Tibial nerve (tissue), 4 donors: ENCODE measurements at regions not wholly inside any gene's neighbourhood (a gene's known extent, or its start where the extent isn't known, plus 50 kb on each side); places are given as distances from the start of the nearest gene placed in this dataset.
"Not testable (repeated sequence)": the region's sequence is repeated elsewhere in the genome, so short reads cannot be mapped to it uniquely, and the experiment has no call there.

Source experiments
- EP300 ChIP-seq, 2 donors: sonication (generic); formaldehyde crosslinking; IDR thresholded peaks; one replicate each; pipeline ENCODE4 v1.6.1; 2017; ENCODE audit warnings: antibody characterized with exemption in 2 of 2, mild to moderate bottlenecking in 1 of 2
- POLR2A ChIP-seq, 2 donors: fragments of 450-650 bp; IDR thresholded peaks; one replicate each; pipeline ENCODE4 v1.6.1; 2017; ENCODE audit warnings: antibody characterized with exemption in 2 of 2, mild to moderate bottlenecking in 2 of 2, moderate library complexity in 2 of 2
- TF ChIP-seq, protein P1 (sequence below), 5 experiments: fragments of 200-600 bp in 3 of 5; fragments of 450-650 bp in 2 of 5; sonication (generic) in 3 of 5; IDR thresholded peaks; one replicate each; pipeline ENCODE4 v1.5.1; 2016 to 2019; ENCODE audit warnings: antibody characterized with exemption in 5 of 5, mild to moderate bottlenecking in 3 of 5, moderate library complexity in 2 of 5

DNA sequence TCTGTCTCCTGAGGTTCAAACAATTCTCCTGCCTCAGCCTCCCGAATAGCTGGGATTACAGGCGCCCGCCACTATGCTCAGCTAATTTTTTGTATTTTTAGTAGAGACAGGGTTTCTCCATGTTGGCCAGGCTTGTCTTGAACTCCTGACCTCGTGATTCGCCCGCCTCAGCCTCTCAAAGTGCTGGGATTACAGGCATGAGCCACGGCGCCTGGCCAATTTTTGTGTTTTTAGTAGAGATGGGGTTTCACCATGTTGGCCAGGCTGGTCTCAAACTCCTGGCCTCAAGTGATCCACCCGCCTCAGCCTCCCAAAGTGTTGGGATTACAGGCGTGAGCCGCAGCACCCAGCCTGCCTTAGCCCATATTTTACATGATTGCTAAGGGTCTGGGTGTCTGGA, 130.3 kb upstream of the NCOR2 start:
- TF ChIP-seq, protein P1, sequence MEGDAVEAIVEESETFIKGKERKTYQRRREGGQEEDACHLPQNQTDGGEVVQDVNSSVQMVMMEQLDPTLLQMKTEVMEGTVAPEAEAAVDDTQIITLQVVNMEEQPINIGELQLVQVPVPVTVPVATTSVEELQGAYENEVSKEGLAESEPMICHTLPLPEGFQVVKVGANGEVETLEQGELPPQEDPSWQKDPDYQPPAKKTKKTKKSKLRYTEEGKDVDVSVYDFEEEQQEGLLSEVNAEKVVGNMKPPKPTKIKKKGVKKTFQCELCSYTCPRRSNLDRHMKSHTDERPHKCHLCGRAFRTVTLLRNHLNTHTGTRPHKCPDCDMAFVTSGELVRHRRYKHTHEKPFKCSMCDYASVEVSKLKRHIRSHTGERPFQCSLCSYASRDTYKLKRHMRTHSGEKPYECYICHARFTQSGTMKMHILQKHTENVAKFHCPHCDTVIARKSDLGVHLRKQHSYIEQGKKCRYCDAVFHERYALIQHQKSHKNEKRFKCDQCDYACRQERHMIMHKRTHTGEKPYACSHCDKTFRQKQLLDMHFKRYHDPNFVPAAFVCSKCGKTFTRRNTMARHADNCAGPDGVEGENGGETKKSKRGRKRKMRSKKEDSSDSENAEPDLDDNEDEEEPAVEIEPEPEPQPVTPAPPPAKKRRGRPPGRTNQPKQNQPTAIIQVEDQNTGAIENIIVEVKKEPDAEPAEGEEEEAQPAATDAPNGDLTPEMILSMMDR (IDR thresholded peaks at IDR 0.05), result not testable (repeated sequence)
- not testable (repeated sequence) for TF ChIP-seq POLR2A, EP300 (IDR thresholded peaks at IDR 0.05)
